CD4-positive, alpha-beta T cell (primary cell): ENCODE measurements at regions not wholly inside any gene's neighbourhood (a gene's known extent, or its start where the extent isn't known, plus 50 kb on each side); places are given as distances from the start of the nearest gene placed in this dataset.

Experiments
- ATAC-seq: fragments of 200-7000 bp; cut with Tn5 transposase; one replicate; pipeline ENCODE4 v1.10.0; 2022; ENCODE audit warnings: mild to moderate bottlenecking; ENCODE audit not compliant: poor library complexity
- CTCF ChIA-PET: fragments of 350-600 bp; sonication (Branson Sonifier 250); formaldehyde crosslinking; loops from one replicate; lab custom pipeline; 2021; ENCODE audit warnings: antibody characterized with exemption, inconsistent platforms; lab: Charles Lee
- POLR2A ChIA-PET: fragments of 350-600 bp; sonication (Branson Sonifier 250); formaldehyde crosslinking; loops from one replicate; lab custom pipeline; 2021; ENCODE audit warnings: antibody characterized with exemption, inconsistent platforms; lab: Charles Lee
- DNase-seq, 14 experiments: peaks; one replicate each; pipeline ENCODE4 v3.0.0-alpha.2; 2013 to 2020; ENCODE audit warnings: mixed read lengths in 2 of 14
- H3K27ac ChIP-seq, 2 donors: one replicate each; pipeline versions ENCODE4 v1.5.1 to v1.7.0; 2013; ENCODE audit warnings: low read length in 2 of 2, low read depth in 1 of 2, mild to moderate bottlenecking in 1 of 2
- H3K27me3 ChIP-seq, 2 experiments: 1 replicate in 1 of 2; 2 replicates in 1 of 2; pipeline versions ENCODE4 v1.6.1 to v1.7.0; 2013; ENCODE audit warnings: low read length in 2 of 2, control low read depth in 1 of 2, mild to moderate bottlenecking in 1 of 2, moderate library complexity in 1 of 2; ENCODE audit not compliant: insufficient read depth in 2 of 2, control insufficient read depth in 1 of 2
- H3K36me3 ChIP-seq: one replicate; pipeline ENCODE4 v1.6.1; 2013; ENCODE audit warnings: low read length, control low read depth; ENCODE audit not compliant: insufficient read depth
- H3K4me1 ChIP-seq: one replicate; pipeline ENCODE4 v1.6.1; 2013; ENCODE audit warnings: low read length, control low read depth; ENCODE audit not compliant: insufficient read depth
- H3K4me3 ChIP-seq: one replicate; pipeline ENCODE4 v1.5.1; 2013; ENCODE audit warnings: mild to moderate bottlenecking, low read length, moderate library complexity
- H3K9me3 ChIP-seq, 2 experiments: 1 replicate in 1 of 2; 2 replicates in 1 of 2; pipeline versions ENCODE4 v1.6.1 to v1.7.0; 2013; ENCODE audit warnings: low read length in 2 of 2, mild to moderate bottlenecking in 2 of 2, control low read depth in 1 of 2, moderate library complexity in 1 of 2; ENCODE audit not compliant: control insufficient read depth in 1 of 2, insufficient read depth in 1 of 2
- H3K27ac Mint-ChIP-seq: one replicate; pipeline ENCODE4 v1.8.0; 2020; ENCODE audit warnings: mixed read lengths
- H3K27me3 Mint-ChIP-seq: one replicate; pipeline ENCODE4 v1.8.0; 2021; ENCODE audit warnings: mixed read lengths
- H3K36me3 Mint-ChIP-seq: one replicate; pipeline ENCODE4 v1.8.0; 2021; ENCODE audit warnings: low read depth, mixed read lengths
- H3K4me1 Mint-ChIP-seq: one replicate; pipeline ENCODE4 v1.8.0; 2021; ENCODE audit warnings: low read depth, mixed read lengths
- H3K4me3 Mint-ChIP-seq: one replicate; pipeline ENCODE4 v1.8.0; 2020; ENCODE audit warnings: mild to moderate bottlenecking, mixed read lengths
- H3K9me3 Mint-ChIP-seq: one replicate; pipeline ENCODE4 v1.8.0; 2020; ENCODE audit warnings: mixed read lengths
- CTCF ChIP-seq: fragments of 200-600 bp; IDR thresholded peaks from one replicate; pipeline ENCODE4 v1.8.0; 2022; ENCODE audit warnings: antibody characterized with exemption, mild to moderate bottlenecking
- intact Hi-C, 2 experiments: fragments of 100-400 bp; cut with DNase I in 1 of 2; cut with micrococcal nuclease in 1 of 2; formaldehyde crosslinking; loops; one replicate each; pipeline versions ENCODE4 v1.15.1 to v1.9.0; 2023 to 2025; cut with DNase I, micrococcal nuclease

- POLR2A ChIA-PET, result no interaction called here
- Histone ChIP-seq H3K27ac (no peak overlapping the region), H3K36me3 (no peaks in the 10 kb centered on the region), H3K4me3 (no peak overlapping the region), H3K4me1 (no peaks in the 10 kb centered on the region), H3K9me3 (peaks cover 0 to 3% of the 10 kb centered on the region in 2 experiments), H3K27me3 (no peaks in the 10 kb centered on the region)
- DNase-seq (no peak), ATAC-seq (no peak)
- Mint-ChIP-seq H3K4me1 (no peaks in the 10 kb centered on the region), H3K4me3 (no peak overlapping the region), H3K27me3 (peaks cover 4% of the 10 kb centered on the region), H3K9me3 (peaks cover 1% of the 10 kb centered on the region), H3K27ac (no peak overlapping the region), H3K36me3 (no peaks in the 10 kb centered on the region)
- CTCF ChIA-PET, result no interaction called here
- intact Hi-C loops, result no loop called here
- TF ChIP-seq CTCF, result no peak
Observed at GRCh38 chr3:110646055-110646454, 425.6 kb upstream of the NECTIN3 start.

DNA sequence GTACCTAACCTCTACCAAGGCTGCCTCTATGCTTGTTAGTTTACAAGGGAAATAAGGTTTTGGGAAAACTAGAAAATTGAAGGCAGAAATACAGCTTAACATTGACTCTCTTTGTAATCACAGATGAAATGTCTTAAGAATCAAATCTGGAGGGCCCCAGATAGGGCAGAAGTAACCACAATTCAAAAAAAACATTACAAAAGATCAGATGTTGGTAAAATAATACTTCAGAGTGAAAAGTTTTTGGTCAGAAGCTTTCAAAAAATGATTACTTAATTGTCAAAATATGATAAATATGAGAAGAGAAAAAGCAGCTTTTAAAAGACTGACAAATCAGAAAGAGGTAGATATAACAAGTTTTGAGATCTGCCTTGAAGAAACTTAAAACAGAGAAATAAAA is 425.1 kb upstream of the NECTIN3 start:
- H3K9me3 ChIP-seq, result peaks cover 0 to 3% of the 10 kb centered on the region in 2 experiments
- intact Hi-C loops, result no loop called here
- no peak for TF ChIP-seq CTCF
- POLR2A ChIA-PET, result no interaction called here
- H3K4me3 ChIP-seq, result no peak overlapping the region
- no peaks in the 10 kb centered on the region for H3K4me1 ChIP-seq
- no peaks in the 10 kb centered on the region for H3K27me3 ChIP-seq
- ATAC-seq (no peak), DNase-seq (no peak)
- no peaks in the 10 kb centered on the region for H3K4me1 Mint-ChIP-seq
- H3K4me3 Mint-ChIP-seq, result no peak overlapping the region
- H3K36me3 Mint-ChIP-seq, result no peaks in the 10 kb centered on the region
- CTCF ChIA-PET, result no interaction called here
- no peak overlapping the region for H3K27ac Mint-ChIP-seq
- H3K27me3 Mint-ChIP-seq, result no peaks in the 10 kb centered on the region
- no peaks in the 10 kb centered on the region for H3K36me3 ChIP-seq
- H3K9me3 Mint-ChIP-seq, result peaks cover 1% of the 10 kb centered on the region
- H3K27ac ChIP-seq, result no peak overlapping the region

GRCh38 chr3:110647586-110647985 is 424.0 kb upstream of the NECTIN3 start:
- ChIA-PET CTCF (no interaction called here), POLR2A (no interaction called here)
- Mint-ChIP-seq H3K36me3 (no peaks in the 10 kb centered on the region), H3K9me3 (peaks cover 1% of the 10 kb centered on the region), H3K27me3 (no peaks in the 10 kb centered on the region), H3K4me1 (no peaks in the 10 kb centered on the region), H3K27ac (no peak overlapping the region), H3K4me3 (no peak overlapping the region)
- DNase-seq, result no peak
- H3K36me3 ChIP-seq, result no peaks in the 10 kb centered on the region
- peaks cover 0 to 3% of the 10 kb centered on the region in 2 experiments for H3K9me3 ChIP-seq
- TF ChIP-seq CTCF, result no peak
- no peak overlapping the region for H3K27ac ChIP-seq
- no peak for ATAC-seq
- intact Hi-C loops, result no loop called here
- H3K4me3 ChIP-seq, result no peak overlapping the region
- H3K4me1 ChIP-seq, result no peaks in the 10 kb centered on the region
- no peaks in the 10 kb centered on the region for H3K27me3 ChIP-seq
